ENCODE measurements at regions not wholly inside any gene's neighbourhood (a gene's known extent, or its start where the extent isn't known, plus 50 kb on each side); places are given as distances from the start of the nearest gene placed in this dataset.

GRCh38 chr11:112842151-112842550 lies 119.1 kb upstream of the NCAM1 start:
- DNase-seq (ENCODE audit: low read depth, low spot score), result no peak
- POLR2A ChIA-PET, result no interaction called here
- TF ChIP-seq CTCF (IDR thresholded peaks at IDR 0.05; ENCODE audit: low read depth, low read length), result no peak

GRCh38 chr11:112844517-112844916 lies 116.7 kb upstream of the NCAM1 start:
- Histone ChIP-seq H3K4me3 (ENCODE audit: low read depth, low read length) (no peak overlapping the region), H3K27ac (ENCODE audit: low read depth, low read length) (no peak overlapping the region), H3K27me3 (ENCODE audit: control insufficient read depth, insufficient read depth, low read length) (no peaks in the 10 kb centered on the region), H3K9me3 (ENCODE audit: control insufficient read depth, insufficient read depth, low read length) (no peaks in the 10 kb centered on the region)
- ChIA-PET CTCF (no interaction called here), POLR2A (no interaction called here)
- TF ChIP-seq CTCF (IDR thresholded peaks at IDR 0.05; ENCODE audit: low read depth, low read length), result no peak
- no peak for DNase-seq (ENCODE audit: low read depth, low spot score)

More at GRCh38 chr11:112842151-112842550, 119.1 kb upstream of the NCAM1 start:
- CTCF ChIA-PET, result no interaction called here
- no peak overlapping the region for H3K4me3 ChIP-seq (ENCODE audit: low read depth, low read length)
- H3K9me3 ChIP-seq (ENCODE audit: control insufficient read depth, insufficient read depth, low read length), result no peaks in the 10 kb centered on the region
- H3K27ac ChIP-seq (ENCODE audit: low read depth, low read length), result no peak overlapping the region
- H3K27me3 ChIP-seq (ENCODE audit: control insufficient read depth, insufficient read depth, low read length), result no peaks in the 10 kb centered on the region

- H3K27ac ChIP-seq (ENCODE audit: low read depth, low read length), result no peak overlapping the region
- no peak overlapping the region for H3K4me3 ChIP-seq (ENCODE audit: low read depth, low read length)
- no peak for TF ChIP-seq CTCF (IDR thresholded peaks at IDR 0.05; ENCODE audit: low read depth, low read length)
- ChIA-PET CTCF (no interaction called here), POLR2A (no interaction called here)
- no peak for DNase-seq (ENCODE audit: low read depth, low spot score)
- H3K27me3 ChIP-seq (ENCODE audit: control insufficient read depth, insufficient read depth, low read length), result no peaks in the 10 kb centered on the region
- H3K9me3 ChIP-seq (ENCODE audit: control insufficient read depth, insufficient read depth, low read length), result no peaks in the 10 kb centered on the region
Observed at GRCh38 chr11:112847568-112847967, 113.7 kb upstream of the NCAM1 start.

GRCh38 chr11:112852143-112852866 lies 108.9 kb upstream of the NCAM1 start:
- no peaks in the 10 kb centered on the region for H3K9me3 ChIP-seq (ENCODE audit: control insufficient read depth, insufficient read depth, low read length)
- CTCF ChIA-PET, result no interaction called here
- DNase-seq (ENCODE audit: low read depth, low spot score), result no peak
- H3K27me3 ChIP-seq (ENCODE audit: control insufficient read depth, insufficient read depth, low read length), result no peaks in the 10 kb centered on the region
- TF ChIP-seq CTCF (IDR thresholded peaks at IDR 0.05; ENCODE audit: low read depth, low read length), result no peak
- POLR2A ChIA-PET, result no interaction called here
- no peak overlapping the region for H3K4me3 ChIP-seq (ENCODE audit: low read depth, low read length)
- no peak overlapping the region for H3K27ac ChIP-seq (ENCODE audit: low read depth, low read length)

- no peak for TF ChIP-seq CTCF (IDR thresholded peaks at IDR 0.05; ENCODE audit: low read depth, low read length)
Observed at GRCh38 chr11:112856133-112856532, 105.1 kb upstream of the NCAM1 start.

More at GRCh38 chr11:112856133-112856532, 105.1 kb upstream of the NCAM1 start:
- Histone ChIP-seq H3K27me3 (ENCODE audit: control insufficient read depth, insufficient read depth, low read length) (no peaks in the 10 kb centered on the region), H3K4me3 (ENCODE audit: low read depth, low read length) (no peak overlapping the region), H3K9me3 (ENCODE audit: control insufficient read depth, insufficient read depth, low read length) (no peaks in the 10 kb centered on the region; the same call in 1 of the 2 replicates), H3K27ac (ENCODE audit: low read depth, low read length) (no peak overlapping the region)
- POLR2A ChIA-PET, result no interaction called here
- no peak for DNase-seq (ENCODE audit: low read depth, low spot score)
- CTCF ChIA-PET, result no interaction called here

Data from AG04450 (cell line).